K562 (cell line): ENCODE measurements at regions not wholly inside any gene's neighbourhood (a gene's known extent, or its start where the extent isn't known, plus 50 kb on each side); places are given as distances from the start of the nearest gene placed in this dataset.

ENCODE experiments used
- ATF7 ChIP-seq: fragments of 450-650 bp; IDR thresholded peaks from 2 replicates; pipeline ENCODE4 v1.7.1; 2014; ENCODE audit warnings: mild to moderate bottlenecking, moderate library complexity
- BACH1 ChIP-seq: fragments of 200-800 bp; sonication (Bioruptor generic); IDR thresholded peaks from 2 replicates; pipeline ENCODE4 v1.6.1; 2016; ENCODE audit warnings: missing genetic modification characterization, missing compliant biosample characterization
- CAMTA2 ChIP-seq: fragments of 250-450 bp; sonication (Bioruptor Pico); conservative IDR thresholded peaks from 2 replicates; pipeline ENCODE4 v1.5.1; 2022
- CGGBP1 ChIP-seq: fragments of 250-450 bp; sonication (Bioruptor Pico); IDR thresholded peaks from 2 replicates; pipeline ENCODE4 v1.9.0; 2021; ENCODE audit warnings: mild to moderate bottlenecking
- CXXC5 ChIP-seq: fragments of 250-450 bp; sonication (Bioruptor Pico); IDR thresholded peaks from 2 replicates; pipeline ENCODE4 v1.8.0; 2022; ENCODE audit warnings: inconsistent platforms, mild to moderate bottlenecking, moderate library complexity
- DACH1 ChIP-seq: fragments of 450-650 bp; IDR thresholded peaks from 2 replicates; pipeline ENCODE4 v1.6.1; 2018; ENCODE audit not compliant: partially characterized antibody
- ERF ChIP-seq: fragments of 450-650 bp; formaldehyde crosslinking; IDR thresholded peaks from 2 replicates; pipeline ENCODE4 v1.4.0; 2020; ENCODE audit warnings: mild to moderate bottlenecking, mixed read lengths
- ESRRB ChIP-seq: fragments of 250-450 bp; sonication (Bioruptor Pico); IDR thresholded peaks from 2 replicates; pipeline ENCODE4 v1.5.0; 2020; ENCODE audit warnings: mild to moderate bottlenecking, moderate library complexity, borderline replicate concordance
- ETV6 ChIP-seq, 3 experiments: fragments of 150-350 bp in 1 of 3; sonication (generic) in 1 of 3; formaldehyde crosslinking in 1 of 3; IDR thresholded peaks; 2 replicates each; pipeline versions ENCODE4 v1.6.1 to v1.8.0; 2014 to 2022; ENCODE audit warnings: borderline replicate concordance in 2 of 3, low read depth in 2 of 3, antibody characterized with exemption in 1 of 3, low read length in 1 of 3, mild to moderate bottlenecking in 1 of 3, missing genetic modification reagents in 1 of 3
- FOS ChIP-seq: IDR thresholded peaks from 3 replicates; pipeline ENCODE4 v1.6.1; 2011; ENCODE audit not compliant: insufficient read length; ENCODE audit errors: extremely low read depth
- FOXA3 ChIP-seq, 2 experiments: fragments of 450-650 bp in 1 of 2; sonication (generic) in 1 of 2; formaldehyde crosslinking; IDR thresholded peaks in 1 of 2; conservative IDR thresholded peaks in 1 of 2; 2 replicates each; pipeline versions ENCODE4 v1.4.0 to v1.8.0; 2020 to 2022; ENCODE audit warnings: mild to moderate bottlenecking in 2 of 2, missing genetic modification reagents in 1 of 2
- KLF16 ChIP-seq: IDR thresholded peaks from 2 replicates; pipeline ENCODE4 v1.6.1; 2016; ENCODE audit warnings: antibody characterized with exemption
- LARP7 ChIP-seq: fragments of 450-650 bp; IDR thresholded peaks from 2 replicates; pipeline ENCODE4 v1.6.1; 2016
- PPARD ChIP-seq: fragments of 250-450 bp; sonication (Bioruptor Pico); IDR thresholded peaks from 2 replicates; pipeline ENCODE4 v1.8.0; 2022; ENCODE audit warnings: inconsistent platforms, mild to moderate bottlenecking, moderate library complexity
- RBBP5 ChIP-seq: fragments of 200-600 bp; sonication (generic); IDR thresholded peaks from 2 replicates; pipeline ENCODE4 v1.6.1; 2012; ENCODE audit warnings: borderline replicate concordance, mild to moderate bottlenecking, low read length, control low read depth, inconsistent platforms; ENCODE audit not compliant: insufficient read depth, poor library complexity, severe bottlenecking
- SAFB2 ChIP-seq: fragments of 200-400 bp; formaldehyde crosslinking; IDR thresholded peaks from 2 replicates; pipeline ENCODE4 v1.6.1; 2018; ENCODE audit warnings: borderline replicate concordance, low read length, low read depth, moderate library complexity; ENCODE audit not compliant: severe bottlenecking
- SREBF1 ChIP-seq: fragments of 150-350 bp; IDR thresholded peaks from 2 replicates; pipeline ENCODE4 v1.6.1; 2014; ENCODE audit warnings: antibody characterized with exemption, low read depth, low read length, borderline replicate concordance
- TAF7 ChIP-seq: fragments of 450-650 bp; IDR thresholded peaks from 2 replicates; pipeline ENCODE4 v1.6.1; 2016; ENCODE audit warnings: missing genetic modification characterization, missing compliant biosample characterization
- ZFX ChIP-seq: sonication (generic); formaldehyde crosslinking; IDR thresholded peaks from 2 replicates; pipeline ENCODE4 v1.8.0; 2022; ENCODE audit warnings: mild to moderate bottlenecking, missing genetic modification reagents, moderate library complexity
- ZNF175 ChIP-seq: fragments of 200-800 bp; sonication (Bioruptor generic); IDR thresholded peaks from 2 replicates; pipeline ENCODE4 v1.6.1; 2016; ENCODE audit warnings: low read depth, mild to moderate bottlenecking, missing genetic modification characterization, missing compliant biosample characterization
- ZNF695 ChIP-seq: fragments of 450-650 bp; formaldehyde crosslinking; IDR thresholded peaks from 2 replicates; pipeline ENCODE4 v1.4.0; 2020; ENCODE audit warnings: mild to moderate bottlenecking, moderate library complexity
- ZNF79 ChIP-seq: fragments of 250-450 bp; sonication (Bioruptor Pico); IDR thresholded peaks from 2 replicates; pipeline ENCODE4 v1.4.0; 2020; ENCODE audit warnings: low read depth, mild to moderate bottlenecking, moderate library complexity
- TF ChIP-seq, protein P1 (sequence below): fragments of 250-450 bp; sonication (Bioruptor Pico); IDR thresholded peaks from 2 replicates; pipeline ENCODE4 v1.4.0; 2020

- TF ChIP-seq FOXA3 (CRISPR knock-in tag; conservative IDR thresholded peaks at IDR 0.05 in 1 of 2, IDR thresholded peaks at IDR 0.05 in 1 of 2) (peak in 1 of 2 experiments; percentile 24; a peak in 1 of 4 replicates), ATF7 (peak; percentile 61), CAMTA2 (CRISPR knock-in tag) (no peak), RBBP5 (no peak), CXXC5 (peak; percentile 75), ZNF695 (CRISPR knock-in tag) (no peak), KLF16 (peak; percentile 65; the same call in 1 of the 2 replicates), FOS (peak; percentile 70), ZNF175 (no peak), ETV6 (IDR thresholded peaks at IDR 0.05; ENCODE audit: borderline replicate concordance in 1 of 2, low read depth in 2 of 2, low read length in 1 of 2) (no peak), ETV6 (CRISPR knock-in tag; IDR thresholded peaks at IDR 0.05; ENCODE audit: borderline replicate concordance) (no peak), SREBF1 (no peak), CGGBP1 (CRISPR knock-in tag) (0 out of 2 replicates have a peak, but pooled peaks have one; percentile 14), ERF (no peak), BACH1 (tag) (no peak), TAF7 (tag) (no peak), ZNF79 (CRISPR knock-in tag) (no peak), SAFB2 (no peak), LARP7 (no peak), ZFX (CRISPR knock-in tag) (peak; percentile 55), PPARD (CRISPR knock-in tag) (no peak), ESRRB (CRISPR knock-in tag) (no peak), DACH1 (peak; percentile 96)
- TF ChIP-seq, protein P1, sequence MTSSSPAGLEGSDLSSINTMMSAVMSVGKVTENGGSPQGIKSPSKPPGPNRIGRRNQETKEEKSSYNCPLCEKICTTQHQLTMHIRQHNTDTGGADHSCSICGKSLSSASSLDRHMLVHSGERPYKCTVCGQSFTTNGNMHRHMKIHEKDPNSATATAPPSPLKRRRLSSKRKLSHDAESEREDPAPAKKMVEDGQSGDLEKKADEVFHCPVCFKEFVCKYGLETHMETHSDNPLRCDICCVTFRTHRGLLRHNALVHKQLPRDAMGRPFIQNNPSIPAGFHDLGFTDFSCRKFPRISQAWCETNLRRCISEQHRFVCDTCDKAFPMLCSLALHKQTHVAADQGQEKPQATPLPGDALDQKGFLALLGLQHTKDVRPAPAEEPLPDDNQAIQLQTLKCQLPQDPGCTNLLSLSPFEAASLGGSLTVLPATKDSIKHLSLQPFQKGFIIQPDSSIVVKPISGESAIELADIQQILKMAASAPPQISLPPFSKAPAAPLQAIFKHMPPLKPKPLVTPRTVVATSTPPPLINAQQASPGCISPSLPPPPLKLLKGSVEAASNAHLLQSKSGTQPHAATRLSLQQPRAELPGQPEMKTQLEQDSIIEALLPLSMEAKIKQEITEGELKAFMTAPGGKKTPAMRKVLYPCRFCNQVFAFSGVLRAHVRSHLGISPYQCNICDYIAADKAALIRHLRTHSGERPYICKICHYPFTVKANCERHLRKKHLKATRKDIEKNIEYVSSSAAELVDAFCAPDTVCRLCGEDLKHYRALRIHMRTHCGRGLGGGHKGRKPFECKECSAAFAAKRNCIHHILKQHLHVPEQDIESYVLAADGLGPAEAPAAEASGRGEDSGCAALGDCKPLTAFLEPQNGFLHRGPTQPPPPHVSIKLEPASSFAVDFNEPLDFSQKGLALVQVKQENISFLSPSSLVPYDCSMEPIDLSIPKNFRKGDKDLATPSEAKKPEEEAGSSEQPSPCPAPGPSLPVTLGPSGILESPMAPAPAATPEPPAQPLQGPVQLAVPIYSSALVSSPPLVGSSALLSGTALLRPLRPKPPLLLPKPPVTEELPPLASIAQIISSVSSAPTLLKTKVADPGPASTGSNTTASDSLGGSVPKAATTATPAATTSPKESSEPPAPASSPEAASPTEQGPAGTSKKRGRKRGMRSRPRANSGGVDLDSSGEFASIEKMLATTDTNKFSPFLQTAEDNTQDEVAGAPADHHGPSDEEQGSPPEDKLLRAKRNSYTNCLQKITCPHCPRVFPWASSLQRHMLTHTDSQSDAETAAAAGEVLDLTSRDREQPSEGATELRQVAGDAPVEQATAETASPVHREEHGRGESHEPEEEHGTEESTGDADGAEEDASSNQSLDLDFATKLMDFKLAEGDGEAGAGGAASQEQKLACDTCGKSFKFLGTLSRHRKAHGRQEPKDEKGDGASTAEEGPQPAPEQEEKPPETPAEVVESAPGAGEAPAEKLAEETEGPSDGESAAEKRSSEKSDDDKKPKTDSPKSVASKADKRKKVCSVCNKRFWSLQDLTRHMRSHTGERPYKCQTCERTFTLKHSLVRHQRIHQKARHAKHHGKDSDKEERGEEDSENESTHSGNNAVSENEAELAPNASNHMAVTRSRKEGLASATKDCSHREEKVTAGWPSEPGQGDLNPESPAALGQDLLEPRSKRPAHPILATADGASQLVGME (CRISPR knock-in tag), result 0 out of 2 replicates have a peak, but pooled peaks have one; percentile 44
Observed at GRCh38 chr16:85302018-85302847, 190.0 kb upstream of the CIBAR2 start (continued).
